ENCODE measurements at regions not wholly inside any gene's neighbourhood (a gene's known extent, or its start where the extent isn't known, plus 50 kb on each side); places are given as distances from the start of the nearest gene placed in this dataset.

DNA sequence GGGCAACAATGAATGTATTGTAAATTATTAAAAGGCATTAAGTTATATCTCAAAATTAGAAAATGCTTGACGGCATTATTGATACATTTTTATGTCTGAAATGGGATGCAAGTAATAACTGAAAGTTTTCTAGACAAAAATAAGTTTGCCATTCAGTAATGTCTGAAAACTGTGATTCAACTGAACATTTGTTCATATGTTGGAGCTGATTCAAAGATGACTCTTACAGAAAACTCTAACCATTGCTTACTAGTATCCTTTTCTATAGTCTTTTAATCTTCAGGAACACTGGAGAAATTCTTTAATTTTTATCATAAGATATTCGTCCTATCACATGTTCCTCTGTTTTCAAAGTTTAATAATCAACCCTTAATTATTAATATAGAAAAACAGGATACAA, 71.1 kb upstream of the TFEC start:
- TF ChIP-seq FOXA1 (IDR thresholded peaks at IDR 0.05) (no peak), SUZ12 (IDR thresholded peaks at IDR 0.05) (no peak), FOXK2 (IDR thresholded peaks at IDR 0.05) (no peak), SP1 (IDR thresholded peaks at IDR 0.05) (no peak), ELF4 (IDR thresholded peaks at IDR 0.05) (no peak)
